Bronchial epithelial cell (primary cell): ENCODE measurements at regions not wholly inside any gene's neighbourhood (a gene's known extent, or its start where the extent isn't known, plus 50 kb on each side); places are given as distances from the start of the nearest gene placed in this dataset.

Experiments
- DNase-seq: peaks from one replicate; pipeline ENCODE4 v3.0.0-alpha.2; 2010; ENCODE audit warnings: low read depth
- FAIRE-seq: peaks from 2 replicates; lab custom pipeline; 2011; peaks lifted over from hg19 to GRCh38; lab: Jason Lieb, UNC
- H3K27me3 ChIP-seq: 2 replicates; pipeline ENCODE4 v1.5.1; 2011; ENCODE audit warnings: low read length; ENCODE audit not compliant: control insufficient read depth, insufficient read depth
- H3K36me3 ChIP-seq: 2 replicates; pipeline ENCODE4 v1.5.1; 2011; ENCODE audit warnings: low read length; ENCODE audit not compliant: control insufficient read depth, insufficient read depth
- H3K4me3 ChIP-seq: 2 replicates; pipeline ENCODE4 v1.5.1; 2011; ENCODE audit warnings: mild to moderate bottlenecking, low read depth, low read length, control low read depth
- TF ChIP-seq, protein P1 (sequence below): IDR thresholded peaks from 2 replicates; pipeline ENCODE4 v1.5.1; 2011; ENCODE audit warnings: mild to moderate bottlenecking, moderate library complexity, low read length, control low read depth, inconsistent platforms; ENCODE audit not compliant: insufficient read depth, severe bottlenecking

DNA sequence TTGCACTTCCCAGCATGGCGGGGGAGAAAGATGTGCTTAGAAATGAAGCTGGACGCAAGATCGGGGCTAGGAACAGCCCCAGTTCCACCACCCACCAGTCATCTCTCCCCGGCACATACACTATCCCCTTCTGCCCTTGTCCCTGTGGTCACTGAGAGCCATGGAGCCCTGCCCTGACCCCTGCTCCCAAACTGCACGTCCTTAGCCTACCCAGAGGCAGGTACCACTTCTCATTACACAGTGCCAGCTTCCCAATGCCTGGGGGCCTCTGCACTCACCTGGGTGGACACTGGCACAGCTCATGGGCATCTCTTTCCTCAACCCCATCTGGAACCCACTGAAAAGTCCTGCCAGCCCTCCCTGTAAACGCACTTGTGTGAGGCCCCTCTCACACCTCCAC is 139.3 kb upstream of the PRR20G start:
- peaks cover 30% of the 10 kb centered on the region for H3K27me3 ChIP-seq
- TF ChIP-seq, protein P1, sequence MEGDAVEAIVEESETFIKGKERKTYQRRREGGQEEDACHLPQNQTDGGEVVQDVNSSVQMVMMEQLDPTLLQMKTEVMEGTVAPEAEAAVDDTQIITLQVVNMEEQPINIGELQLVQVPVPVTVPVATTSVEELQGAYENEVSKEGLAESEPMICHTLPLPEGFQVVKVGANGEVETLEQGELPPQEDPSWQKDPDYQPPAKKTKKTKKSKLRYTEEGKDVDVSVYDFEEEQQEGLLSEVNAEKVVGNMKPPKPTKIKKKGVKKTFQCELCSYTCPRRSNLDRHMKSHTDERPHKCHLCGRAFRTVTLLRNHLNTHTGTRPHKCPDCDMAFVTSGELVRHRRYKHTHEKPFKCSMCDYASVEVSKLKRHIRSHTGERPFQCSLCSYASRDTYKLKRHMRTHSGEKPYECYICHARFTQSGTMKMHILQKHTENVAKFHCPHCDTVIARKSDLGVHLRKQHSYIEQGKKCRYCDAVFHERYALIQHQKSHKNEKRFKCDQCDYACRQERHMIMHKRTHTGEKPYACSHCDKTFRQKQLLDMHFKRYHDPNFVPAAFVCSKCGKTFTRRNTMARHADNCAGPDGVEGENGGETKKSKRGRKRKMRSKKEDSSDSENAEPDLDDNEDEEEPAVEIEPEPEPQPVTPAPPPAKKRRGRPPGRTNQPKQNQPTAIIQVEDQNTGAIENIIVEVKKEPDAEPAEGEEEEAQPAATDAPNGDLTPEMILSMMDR = no peak
- DNase-seq (no peak), FAIRE-seq (no peak)
- no peaks in the 10 kb centered on the region for H3K36me3 ChIP-seq
- H3K4me3 ChIP-seq = no peak overlapping the region

DNA sequence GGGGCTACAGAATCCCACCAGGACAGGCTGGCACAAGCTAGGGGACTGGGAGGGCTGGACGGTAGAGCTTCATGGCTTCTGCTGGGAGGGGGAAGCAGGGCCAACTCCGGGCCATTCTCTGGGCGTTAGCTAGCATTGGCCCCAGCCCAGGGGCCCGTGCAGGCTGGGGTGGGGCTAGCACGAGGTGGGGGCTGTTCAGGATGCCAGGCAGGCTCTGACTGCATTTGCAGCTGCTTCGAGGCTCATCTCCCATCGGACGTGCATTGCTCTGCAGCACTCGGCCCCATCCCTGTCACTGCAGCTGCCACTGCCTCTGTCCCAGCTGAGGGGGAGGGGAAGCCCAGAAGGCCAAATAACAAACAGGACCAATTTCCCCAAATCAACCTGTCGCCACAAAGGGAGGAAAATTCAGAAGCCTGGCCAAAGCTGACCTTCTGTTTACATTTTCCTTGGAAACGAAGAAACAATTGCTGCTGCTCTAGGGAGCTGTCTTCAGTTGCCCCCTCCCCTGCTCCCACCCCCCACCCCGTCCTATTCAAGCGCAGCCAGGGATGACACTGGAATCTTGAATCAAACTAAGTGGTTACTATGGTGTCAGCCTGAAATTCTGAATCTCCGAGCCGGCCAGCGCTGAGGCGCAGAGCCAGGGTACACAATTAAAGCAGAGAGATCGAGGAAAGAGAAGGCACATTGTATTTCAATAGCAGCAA is 138.8 kb upstream of the PRR20G start:
- TF ChIP-seq, protein P1 = no peak
- no peak overlapping the region for H3K4me3 ChIP-seq
- peaks cover 30% of the 10 kb centered on the region for H3K27me3 ChIP-seq
- DNase-seq = no peak
- H3K36me3 ChIP-seq = no peaks in the 10 kb centered on the region
- FAIRE-seq = no peak

DNA sequence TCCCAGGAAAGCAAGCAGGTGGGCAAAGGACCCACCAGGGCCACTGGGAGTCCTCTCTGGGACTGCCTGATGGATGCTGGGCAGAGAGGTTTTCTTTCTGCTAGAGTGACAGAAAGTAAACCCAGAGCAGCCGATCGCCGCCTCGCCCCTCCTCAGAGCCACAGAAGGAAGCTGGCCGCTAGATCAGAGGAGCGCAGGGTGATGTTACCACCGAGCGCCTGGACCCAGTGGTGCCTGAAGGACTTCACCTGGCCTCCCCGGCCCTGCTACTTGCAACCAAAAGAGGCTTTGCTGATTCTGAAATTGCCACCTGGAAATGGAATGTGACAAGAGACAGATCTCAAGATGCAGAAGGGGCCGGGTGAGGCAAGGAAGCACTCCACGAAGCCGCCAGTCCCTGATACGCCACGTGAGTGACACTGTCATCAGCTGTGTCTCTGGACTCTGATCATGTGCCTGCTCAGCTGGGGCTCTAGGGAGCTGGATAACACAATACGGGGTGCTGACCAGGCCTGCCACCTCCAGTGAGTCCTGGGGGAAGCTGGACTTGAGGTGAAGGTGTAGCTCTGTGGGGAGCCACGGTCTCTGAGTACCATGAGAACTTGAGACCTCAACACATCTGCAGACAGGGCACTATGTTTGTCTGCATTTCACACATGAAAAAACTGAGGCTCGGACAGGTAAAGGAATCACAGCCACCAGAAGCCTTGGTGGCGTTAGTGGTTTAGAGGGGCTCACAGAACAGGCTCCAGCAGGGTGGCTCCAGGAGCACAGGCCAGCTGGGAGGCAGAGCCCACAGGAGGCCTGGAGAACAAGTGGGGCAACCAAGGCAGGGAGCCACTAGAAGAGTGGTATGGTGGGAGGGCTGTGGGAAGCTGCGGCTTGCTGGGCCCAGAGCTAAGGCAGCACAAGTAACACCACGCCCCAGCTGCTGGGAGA is 137.9 kb upstream of the PRR20G start:
- peaks cover 29% of the 10 kb centered on the region for H3K27me3 ChIP-seq
- FAIRE-seq = no peak
- TF ChIP-seq, protein P1 = no peak
- H3K4me3 ChIP-seq = no peak overlapping the region
- no peaks in the 10 kb centered on the region for H3K36me3 ChIP-seq
- no peak for DNase-seq

DNA sequence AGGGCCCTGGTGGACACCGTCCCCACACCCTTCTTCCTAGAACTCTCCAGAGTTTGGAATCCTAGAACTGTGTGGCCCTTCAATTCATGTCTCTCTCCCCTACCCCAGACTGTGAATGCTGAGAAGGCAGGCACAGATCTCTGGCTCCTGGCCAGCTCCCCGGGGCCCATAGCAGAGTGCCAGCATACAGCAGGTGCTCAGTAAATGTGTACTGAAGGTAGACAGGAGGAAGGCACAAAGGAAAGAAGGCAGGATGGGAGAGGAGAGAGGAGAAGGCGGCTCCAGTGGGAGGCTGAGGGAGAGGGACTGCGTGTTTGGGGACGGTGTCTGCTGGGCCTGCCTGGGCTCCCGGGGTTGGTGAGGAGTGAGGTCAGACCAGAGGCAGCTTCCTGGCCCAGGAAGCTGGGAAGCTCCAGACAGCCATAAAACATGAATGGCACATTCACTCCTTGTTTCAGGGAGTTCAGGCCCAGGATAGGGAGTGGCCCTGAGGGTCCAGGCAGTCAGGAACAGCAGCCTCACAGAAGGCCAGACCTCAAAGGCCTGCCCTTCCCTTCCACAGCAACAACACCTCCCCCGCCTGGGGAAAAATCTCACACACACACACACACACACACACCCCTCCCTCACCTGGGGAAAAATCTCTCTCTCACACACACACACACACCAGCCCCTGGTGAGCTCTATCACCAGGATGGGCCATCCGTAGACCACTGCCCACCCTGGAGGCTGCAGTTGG is 137.1 kb upstream of the PRR20G start:
- Histone ChIP-seq H3K27me3 (peaks cover 35% of the 10 kb centered on the region), H3K4me3 (no peak overlapping the region), H3K36me3 (no peaks in the 10 kb centered on the region)
- no peak for DNase-seq
- TF ChIP-seq, protein P1 = no peak
- no peak for FAIRE-seq

DNA sequence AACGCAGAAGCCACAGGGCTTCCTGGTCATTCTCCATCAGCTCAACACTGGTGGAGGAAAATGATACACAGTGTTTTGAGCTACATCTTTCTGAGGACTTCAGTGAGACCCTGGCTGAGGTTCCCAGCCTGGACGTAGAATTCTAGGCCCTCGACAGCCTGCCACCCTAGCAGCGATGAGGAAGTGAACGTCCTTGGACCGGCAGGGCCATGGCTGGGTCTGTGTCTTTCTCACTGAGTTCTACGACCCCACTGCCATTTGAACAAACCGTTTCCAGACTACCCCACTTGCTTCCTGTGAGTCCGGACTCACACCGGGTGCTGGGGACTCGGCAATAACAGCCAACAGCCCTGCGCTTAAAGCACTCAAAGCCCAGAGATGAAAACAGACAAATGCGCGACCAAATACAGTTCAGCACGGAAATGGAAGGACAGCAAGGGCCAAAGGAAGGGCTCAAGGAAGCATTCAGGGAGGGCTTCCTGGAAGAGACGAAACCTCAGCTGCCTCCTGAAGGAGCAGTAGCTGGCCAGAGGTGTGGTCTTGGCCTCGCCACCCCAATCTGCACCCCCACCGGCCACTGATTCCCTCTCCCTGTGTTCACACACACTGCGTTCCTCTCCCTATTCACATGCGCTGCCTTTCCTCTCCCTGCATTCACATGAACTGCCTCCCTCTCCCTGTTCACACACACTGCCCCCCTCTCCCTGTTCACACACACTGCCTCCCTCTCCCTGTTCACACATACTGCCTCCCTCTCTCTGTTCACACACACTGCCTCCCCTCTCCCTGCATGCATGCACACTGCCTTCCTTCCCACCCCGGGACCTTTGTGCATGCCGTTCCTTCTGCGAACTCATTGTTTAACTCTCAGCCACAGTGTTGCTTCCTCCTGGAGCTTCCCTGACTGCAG is 136.3 kb upstream of the PRR20G start:
- Histone ChIP-seq H3K36me3 (no peaks in the 10 kb centered on the region), H3K27me3 (peaks cover 40% of the 10 kb centered on the region), H3K4me3 (no peak overlapping the region)
- FAIRE-seq (no peak), DNase-seq (no peak)
- TF ChIP-seq, protein P1 = no peak
